ENCODE measurements at regions not wholly inside any gene's neighbourhood (a gene's known extent, or its start where the extent isn't known, plus 50 kb on each side); places are given as distances from the start of the nearest gene placed in this dataset.

DNA sequence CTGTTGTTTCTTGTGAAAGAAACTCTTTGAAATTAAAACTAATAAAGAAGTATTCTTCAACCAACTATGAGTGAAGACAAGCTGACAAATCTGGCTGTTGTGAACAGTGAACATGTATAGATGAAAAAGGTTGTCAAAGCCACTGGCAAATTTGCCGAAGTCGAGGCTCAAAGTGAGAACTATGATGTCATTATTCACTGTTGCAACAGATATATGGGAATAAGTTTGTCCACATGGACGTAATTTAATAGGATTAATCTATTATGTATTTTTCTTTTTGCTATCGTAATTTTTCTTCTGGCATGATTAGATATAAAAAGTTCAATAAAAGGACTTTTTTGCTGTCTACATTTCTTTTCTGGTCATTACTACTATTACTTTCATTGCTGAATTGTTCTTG, 223.2 kb upstream of the ZNF507 start:
- no peaks in the 10 kb centered on the region for H3K36me3 ChIP-seq (ENCODE audit: insufficient read depth)
- no peak for DNase-seq (ENCODE audit: extremely low spot score)
- WGBS, result 89% methylated on average over 4 of the region's 4 CpGs
- H3K4me1 ChIP-seq (ENCODE audit: insufficient read depth), result no peaks in the 10 kb centered on the region
- H3K27ac ChIP-seq (ENCODE audit: low read depth), result no peak overlapping the region
- H3K4me3 ChIP-seq (ENCODE audit: low read depth, low read length), result no peak overlapping the region

DNA sequence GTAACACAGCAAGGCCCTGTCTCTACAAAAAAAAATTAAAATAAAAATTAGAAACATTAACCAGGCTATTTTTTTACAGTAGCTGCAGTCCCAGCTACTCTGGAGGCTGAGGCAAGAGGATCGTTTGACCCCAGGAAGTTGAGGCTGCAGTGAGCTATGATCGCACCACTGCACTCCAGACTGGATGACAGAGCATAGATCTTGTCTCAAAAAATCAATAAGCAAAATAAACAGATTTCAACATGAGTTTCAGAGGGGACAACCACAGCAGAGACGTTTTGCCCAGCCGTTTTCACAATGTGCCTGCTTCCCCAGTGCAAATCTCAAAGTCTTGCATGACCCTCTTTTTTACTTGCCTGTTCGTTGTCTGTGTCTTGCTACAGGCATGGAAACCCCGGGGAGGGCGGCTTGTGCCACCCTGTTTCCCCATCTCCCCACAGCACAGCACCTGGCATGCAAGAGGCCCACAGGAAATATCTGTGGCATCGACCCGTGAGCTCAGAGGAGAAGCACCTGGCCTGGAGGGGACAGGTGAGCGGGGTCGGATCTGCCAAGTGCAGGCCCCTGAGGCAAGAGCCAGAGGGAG, 222.0 kb upstream of the ZNF507 start:
- no peaks in the 10 kb centered on the region for H3K36me3 ChIP-seq (ENCODE audit: insufficient read depth)
- no peak for DNase-seq (ENCODE audit: extremely low spot score)

DNA sequence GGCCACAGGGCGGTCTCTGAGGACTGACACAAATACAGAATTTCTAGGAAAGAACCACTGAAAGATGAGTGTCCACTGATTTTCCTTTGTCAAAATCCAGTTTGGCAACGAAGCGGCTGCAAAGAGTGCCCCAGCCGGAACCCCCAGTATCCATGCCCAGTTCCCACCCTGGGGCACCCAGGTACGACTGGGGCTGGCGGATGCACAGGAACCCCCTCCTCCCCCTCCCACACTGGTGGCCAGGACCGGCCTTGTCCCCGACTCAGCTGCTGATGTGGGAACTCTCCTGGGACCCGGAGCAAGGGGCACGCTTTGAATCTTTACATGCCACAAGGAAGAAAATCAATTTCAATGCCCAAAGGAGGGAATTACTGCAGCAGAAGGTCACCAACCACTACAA, 220.8 kb upstream of the ZNF507 start:
- Histone ChIP-seq H3K27ac (ENCODE audit: low read depth) (no peak overlapping the region), H3K4me1 (ENCODE audit: insufficient read depth) (no peaks in the 10 kb centered on the region), H3K36me3 (ENCODE audit: insufficient read depth) (no peaks in the 10 kb centered on the region), H3K4me3 (ENCODE audit: low read depth, low read length) (no peak overlapping the region)
- 96% methylated on average over 10 of the region's 10 CpGs for WGBS
- DNase-seq (ENCODE audit: extremely low spot score), result no peak

More for the DNA sequence above, 222.0 kb upstream of the ZNF507 start:
- 83% methylated on average over 11 of the region's 11 CpGs for WGBS
- H3K4me3 ChIP-seq (ENCODE audit: low read depth, low read length), result no peak overlapping the region
- H3K27ac ChIP-seq (ENCODE audit: low read depth), result no peak overlapping the region
- H3K4me1 ChIP-seq (ENCODE audit: insufficient read depth), result no peaks in the 10 kb centered on the region

DNA sequence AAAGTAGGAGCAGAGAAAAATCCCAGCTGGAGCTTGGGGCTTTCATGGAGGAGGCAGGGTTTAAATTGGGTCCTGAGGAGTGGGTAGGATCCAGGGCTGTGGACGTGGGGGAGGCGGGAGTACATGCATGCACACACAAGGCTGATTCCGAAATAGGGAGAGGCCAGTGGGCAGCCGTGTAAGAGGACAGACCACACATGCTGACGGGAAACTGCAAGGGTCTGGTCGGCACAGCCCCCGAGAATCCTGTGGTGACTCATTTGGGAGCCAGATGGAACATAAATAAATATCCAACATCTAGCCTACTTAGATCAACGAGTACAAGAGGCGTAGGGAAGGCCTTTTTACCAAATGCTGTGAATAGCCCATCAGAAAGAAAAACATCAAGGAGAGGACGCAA, 216.3 kb upstream of the ZNF507 start:
- 52% methylated on average over 10 of the region's 10 CpGs for WGBS
- peak; percentile 45 for DNase-seq (ENCODE audit: extremely low spot score)
- H3K27ac ChIP-seq (ENCODE audit: low read depth), result no peak overlapping the region
- H3K4me3 ChIP-seq (ENCODE audit: low read depth, low read length), result no peak overlapping the region
- H3K4me1 ChIP-seq (ENCODE audit: insufficient read depth), result no peaks in the 10 kb centered on the region
- H3K36me3 ChIP-seq (ENCODE audit: insufficient read depth), result no peaks in the 10 kb centered on the region

DNA sequence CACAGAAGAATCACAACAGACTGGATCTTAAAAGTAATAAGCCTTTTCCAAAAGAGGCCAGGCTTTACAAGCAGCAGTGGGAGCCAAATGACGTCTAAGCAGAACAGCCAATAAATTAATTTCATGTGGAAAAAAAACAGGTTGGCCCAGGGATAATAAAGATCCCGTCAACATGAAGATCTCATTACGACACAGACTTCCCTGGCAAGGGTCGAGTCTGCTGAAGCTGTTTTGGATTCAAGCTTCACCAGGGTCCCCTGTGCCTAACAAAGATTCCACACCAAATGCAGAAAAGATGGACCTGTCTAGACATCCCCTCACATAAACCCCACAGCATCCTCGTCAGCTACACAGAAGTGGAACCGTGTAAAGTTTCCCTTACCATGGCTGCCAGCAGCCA, 215.1 kb upstream of the ZNF507 start:
- no peaks in the 10 kb centered on the region for H3K36me3 ChIP-seq (ENCODE audit: insufficient read depth)
- H3K27ac ChIP-seq (ENCODE audit: low read depth), result no peak overlapping the region
- H3K4me3 ChIP-seq (ENCODE audit: low read depth, low read length), result no peak overlapping the region
- DNase-seq (ENCODE audit: extremely low spot score), result peak; percentile 49
- 19% methylated on average over 6 of the region's 6 CpGs for WGBS
- H3K4me1 ChIP-seq (ENCODE audit: insufficient read depth), result no peaks in the 10 kb centered on the region

DNA sequence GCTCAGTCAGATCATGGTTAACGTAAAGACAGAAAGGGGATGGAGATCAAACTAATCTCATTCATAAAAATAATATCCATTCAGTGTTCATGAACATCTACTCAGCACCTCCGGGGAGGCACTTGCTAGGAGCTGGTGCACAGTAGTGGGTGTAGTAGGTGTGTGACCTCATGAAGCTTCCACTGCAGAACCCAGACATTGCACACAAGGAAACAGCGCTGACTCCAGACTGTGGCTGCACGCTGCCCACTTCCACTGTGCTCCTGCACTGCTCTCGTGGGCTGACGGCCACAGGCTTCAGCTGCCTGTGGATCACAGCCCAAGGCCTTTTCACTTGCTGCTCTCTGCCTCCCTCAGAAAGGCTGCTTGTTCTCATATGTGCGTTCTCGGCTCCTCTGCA, 214.4 kb upstream of the ZNF507 start:
- Histone ChIP-seq H3K4me3 (ENCODE audit: low read depth, low read length) (no peak overlapping the region), H3K36me3 (ENCODE audit: insufficient read depth) (no peaks in the 10 kb centered on the region), H3K27ac (ENCODE audit: low read depth) (no peak overlapping the region), H3K4me1 (ENCODE audit: insufficient read depth) (no peaks in the 10 kb centered on the region)
- DNase-seq (ENCODE audit: extremely low spot score), result no peak
- WGBS, result 68% methylated on average over 8 of the region's 8 CpGs

DNA sequence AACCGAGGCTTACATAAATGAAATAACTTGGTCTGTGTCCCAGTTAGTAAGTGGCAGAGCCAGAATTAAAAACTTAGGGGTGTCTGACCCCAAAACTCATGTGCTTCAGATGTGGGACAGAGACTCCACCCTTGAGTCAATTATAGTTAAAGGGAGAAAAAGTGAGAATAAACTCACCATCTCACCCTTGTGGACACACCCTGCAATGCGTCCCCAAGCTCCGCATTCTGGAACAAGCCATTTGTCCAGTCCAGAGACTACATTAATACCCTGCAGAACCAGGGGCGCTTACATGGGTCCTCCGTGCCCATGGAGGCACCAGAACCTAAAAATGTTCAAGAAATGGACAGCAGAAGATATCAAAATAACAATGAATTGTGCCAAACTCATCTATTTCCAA, 207.0 kb upstream of the ZNF507 start:
- Histone ChIP-seq H3K27ac (ENCODE audit: low read depth) (no peak overlapping the region), H3K36me3 (ENCODE audit: insufficient read depth) (no peaks in the 10 kb centered on the region), H3K4me3 (ENCODE audit: low read depth, low read length) (no peak overlapping the region), H3K4me1 (ENCODE audit: insufficient read depth) (no peaks in the 10 kb centered on the region)
- WGBS, result 82% methylated on average over 5 of the region's 5 CpGs
- DNase-seq (ENCODE audit: extremely low spot score), result no peak

DNA sequence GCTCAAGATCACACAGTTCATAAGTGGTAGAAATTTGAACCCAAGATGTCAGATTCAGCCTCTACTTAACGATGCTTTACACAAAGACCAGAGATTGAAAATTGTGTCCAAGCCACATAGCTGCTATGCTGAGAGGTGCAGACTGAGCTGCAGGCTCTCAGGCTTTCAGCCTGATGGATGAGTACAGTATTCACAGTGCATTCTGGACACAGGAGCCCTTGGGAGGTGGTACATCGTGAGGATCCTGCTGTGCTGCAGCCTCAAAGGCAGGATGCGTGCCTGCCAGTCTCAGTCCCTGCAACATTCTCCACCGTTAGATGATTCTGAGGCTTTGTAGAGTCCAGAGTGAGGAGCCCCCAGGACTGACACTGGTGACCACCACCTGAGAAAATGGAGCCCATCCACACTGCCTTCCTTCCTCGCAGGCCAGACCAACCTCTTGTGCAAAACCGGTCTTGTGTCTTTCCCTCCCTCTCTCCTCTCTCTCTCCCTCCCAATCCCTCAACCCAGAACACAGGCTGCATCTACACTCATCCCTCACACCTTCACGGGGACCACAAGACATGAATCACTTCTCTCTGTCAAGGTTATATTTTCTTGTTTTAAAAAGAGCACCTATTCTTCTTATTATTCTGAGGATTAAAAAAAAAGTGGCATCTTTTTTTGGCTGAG, 203.4 kb upstream of the ZNF507 start:
- WGBS, result 69% methylated on average over 7 of the region's 7 CpGs
- DNase-seq (ENCODE audit: extremely low spot score), result no peak
- H3K27ac ChIP-seq (ENCODE audit: low read depth), result no peak overlapping the region
- H3K36me3 ChIP-seq (ENCODE audit: insufficient read depth), result no peaks in the 10 kb centered on the region
- H3K4me3 ChIP-seq (ENCODE audit: low read depth, low read length), result no peak overlapping the region
- no peaks in the 10 kb centered on the region for H3K4me1 ChIP-seq (ENCODE audit: insufficient read depth)

DNA sequence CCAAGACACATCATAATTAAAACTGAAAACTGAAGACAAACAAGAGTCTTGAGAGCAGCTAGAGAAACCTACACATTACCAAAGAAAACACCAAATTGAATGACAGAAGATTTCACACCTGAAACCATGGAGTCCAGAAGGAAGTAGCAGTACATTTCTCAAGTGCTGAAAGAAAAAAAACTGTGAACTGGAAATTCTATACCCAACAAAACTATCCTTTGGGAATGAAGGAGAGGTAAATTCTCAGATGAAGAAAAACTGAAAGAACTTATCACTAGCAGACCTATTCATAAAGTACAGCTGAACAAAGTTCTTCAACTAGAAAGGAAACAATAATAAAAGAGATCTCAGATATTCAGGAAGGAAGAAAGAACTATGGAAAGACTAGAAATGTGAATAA, 198.7 kb upstream of the ZNF507 start:
- Histone ChIP-seq H3K27ac (ENCODE audit: low read depth) (no peak overlapping the region), H3K4me3 (ENCODE audit: low read depth, low read length) (no peak overlapping the region), H3K36me3 (ENCODE audit: insufficient read depth) (no peaks in the 10 kb centered on the region), H3K4me1 (ENCODE audit: insufficient read depth) (no peaks in the 10 kb centered on the region)
- DNase-seq (ENCODE audit: extremely low spot score), result no peak

DNA sequence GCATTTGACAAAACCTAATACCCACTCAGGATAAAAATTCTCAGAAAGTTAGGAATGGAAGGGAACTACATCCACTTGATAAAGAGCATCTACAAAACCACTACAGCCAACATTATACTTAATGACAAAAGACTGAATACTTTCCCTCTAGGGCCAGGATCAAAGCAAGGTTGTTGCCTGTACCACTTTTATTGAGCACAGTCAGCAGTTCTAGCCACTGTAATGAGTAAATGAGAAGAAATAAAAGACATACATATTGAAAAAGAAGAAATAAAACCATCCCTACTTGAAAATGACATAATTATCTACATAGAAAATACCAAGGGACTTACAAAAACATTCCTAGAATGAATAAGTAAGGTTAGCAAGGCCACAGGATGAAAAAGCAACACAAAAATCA, 194.8 kb upstream of the ZNF507 start:
- Histone ChIP-seq H3K36me3 (ENCODE audit: insufficient read depth) (no peaks in the 10 kb centered on the region), H3K27ac (ENCODE audit: low read depth) (no peak overlapping the region), H3K4me3 (ENCODE audit: low read depth, low read length) (no peak overlapping the region), H3K4me1 (ENCODE audit: insufficient read depth) (no peaks in the 10 kb centered on the region)
- DNase-seq (ENCODE audit: extremely low spot score), result no peak

DNA sequence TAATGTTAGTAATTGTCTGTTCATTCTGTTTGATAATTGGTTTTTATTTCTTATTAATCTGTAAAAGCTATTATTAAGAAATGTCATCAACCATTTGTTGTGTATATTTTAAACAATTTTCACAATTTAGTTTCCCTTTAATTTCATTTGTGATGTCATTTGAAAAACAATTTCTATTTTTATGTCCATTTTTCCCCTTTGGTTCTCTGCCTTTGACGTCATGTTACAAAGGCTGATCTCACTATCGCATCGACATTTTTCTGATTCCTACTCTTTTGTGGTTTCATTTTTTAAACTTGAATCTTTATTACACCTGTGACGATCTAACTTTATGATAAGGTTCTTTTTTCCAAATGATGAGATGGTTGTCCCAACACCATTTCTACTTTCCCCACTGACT, 191.0 kb upstream of the ZNF507 start:
- Histone ChIP-seq H3K4me3 (ENCODE audit: low read depth, low read length) (no peak overlapping the region), H3K27ac (ENCODE audit: low read depth) (no peak overlapping the region), H3K36me3 (ENCODE audit: insufficient read depth) (no peaks in the 10 kb centered on the region), H3K4me1 (ENCODE audit: insufficient read depth) (no peaks in the 10 kb centered on the region)
- DNase-seq (ENCODE audit: extremely low spot score), result no peak
- 93% methylated on average over 4 of the region's 4 CpGs for WGBS

DNA sequence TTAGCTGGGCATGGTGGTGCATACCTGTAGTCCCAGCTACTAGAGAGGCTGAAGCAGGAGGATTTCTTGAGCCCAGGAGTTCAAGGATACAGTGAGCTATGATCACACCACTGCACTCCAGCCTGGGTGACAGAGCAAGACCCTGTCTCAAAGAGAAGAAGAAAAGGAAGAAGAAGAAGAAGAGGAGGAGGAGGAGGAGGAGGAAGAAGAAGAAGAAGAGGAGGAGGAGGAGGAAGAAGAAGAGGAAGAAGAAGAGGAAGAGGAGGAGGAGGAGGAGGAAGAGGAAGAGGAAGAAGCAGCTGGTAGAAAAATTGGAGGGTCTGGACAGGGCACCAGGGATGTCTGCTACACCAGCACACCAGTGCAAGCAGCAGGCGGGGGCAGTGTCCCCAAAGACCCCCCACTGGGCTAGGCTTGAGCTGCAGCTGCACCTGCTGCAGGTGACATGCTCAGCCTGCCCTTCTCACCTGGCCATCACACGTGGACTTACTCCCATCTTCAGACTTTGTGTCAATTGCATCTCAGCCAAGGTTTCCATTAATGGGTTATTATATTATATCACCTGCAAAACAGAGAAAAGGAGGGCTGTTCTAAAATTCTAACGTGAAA, 180.9 kb upstream of the ZNF507 start:
- no peaks in the 10 kb centered on the region for H3K4me1 ChIP-seq (ENCODE audit: insufficient read depth)

DNA sequence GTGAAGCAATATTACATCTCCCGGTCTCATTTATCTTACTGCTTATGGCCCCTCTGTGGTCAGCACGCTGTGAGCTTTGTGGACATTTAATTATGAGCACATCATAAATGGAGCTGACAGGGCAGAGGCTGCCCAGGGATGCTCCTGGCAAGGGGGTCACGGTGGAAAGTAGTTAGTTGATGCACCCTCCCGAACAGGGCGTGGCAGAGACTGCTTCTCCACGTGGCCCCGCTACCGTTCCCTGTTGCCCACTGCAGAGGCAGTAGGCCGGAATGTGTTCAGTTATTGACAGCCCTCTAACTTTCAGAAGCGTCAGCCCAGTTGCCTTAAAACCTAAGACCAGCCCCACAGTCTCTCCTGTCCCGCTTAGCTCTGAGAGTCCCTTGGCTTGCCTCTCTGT, 180.3 kb upstream of the ZNF507 start:
- Histone ChIP-seq H3K4me3 (ENCODE audit: low read depth, low read length) (no peak overlapping the region), H3K27ac (ENCODE audit: low read depth) (no peak overlapping the region), H3K36me3 (ENCODE audit: insufficient read depth) (no peaks in the 10 kb centered on the region), H3K4me1 (ENCODE audit: insufficient read depth) (no peaks in the 10 kb centered on the region)
- DNase-seq (ENCODE audit: extremely low spot score), result no peak
- 75% methylated on average over 11 of the region's 11 CpGs for WGBS

More for the DNA sequence above, 180.9 kb upstream of the ZNF507 start:
- WGBS, result 83% methylated on average over 3 of the region's 3 CpGs
- no peak for DNase-seq (ENCODE audit: extremely low spot score)
- Histone ChIP-seq H3K36me3 (ENCODE audit: insufficient read depth) (no peaks in the 10 kb centered on the region), H3K4me3 (ENCODE audit: low read depth, low read length) (no peak overlapping the region), H3K27ac (ENCODE audit: low read depth) (no peak overlapping the region)

DNA sequence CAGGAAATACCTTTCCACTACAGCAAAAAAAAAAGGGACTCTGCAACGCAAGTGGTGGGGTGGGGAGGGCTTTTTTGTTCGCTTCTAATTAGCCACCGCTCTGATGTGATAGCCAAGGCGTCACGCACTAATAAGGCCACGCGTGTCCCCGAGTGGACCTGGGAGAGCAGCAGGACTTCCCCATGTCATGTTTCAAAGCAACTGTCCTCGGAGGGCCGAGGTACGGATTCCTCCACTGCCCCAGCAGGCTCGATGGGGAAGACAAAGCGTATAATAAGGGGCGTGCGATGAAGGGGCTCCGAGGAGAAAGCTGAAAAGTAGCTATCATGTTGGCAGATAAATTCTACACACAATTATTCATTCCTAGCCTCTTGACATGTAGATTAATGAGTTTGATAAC, 179.7 kb upstream of the ZNF507 start:
- WGBS, result 80% methylated on average over 16 of the region's 16 CpGs
- H3K4me3 ChIP-seq (ENCODE audit: low read depth, low read length), result no peak overlapping the region
- DNase-seq (ENCODE audit: extremely low spot score), result no peak

More for the DNA sequence above, 179.7 kb upstream of the ZNF507 start:
- Histone ChIP-seq H3K4me1 (ENCODE audit: insufficient read depth) (no peaks in the 10 kb centered on the region), H3K27ac (ENCODE audit: low read depth) (no peak overlapping the region), H3K36me3 (ENCODE audit: insufficient read depth) (no peaks in the 10 kb centered on the region)

All from urinary bladder (tissue), 3 donors.